ENCODE measurements at regions not wholly inside any gene's neighbourhood (a gene's known extent, or its start where the extent isn't known, plus 50 kb on each side); places are given as distances from the start of the nearest gene placed in this dataset.

DNA sequence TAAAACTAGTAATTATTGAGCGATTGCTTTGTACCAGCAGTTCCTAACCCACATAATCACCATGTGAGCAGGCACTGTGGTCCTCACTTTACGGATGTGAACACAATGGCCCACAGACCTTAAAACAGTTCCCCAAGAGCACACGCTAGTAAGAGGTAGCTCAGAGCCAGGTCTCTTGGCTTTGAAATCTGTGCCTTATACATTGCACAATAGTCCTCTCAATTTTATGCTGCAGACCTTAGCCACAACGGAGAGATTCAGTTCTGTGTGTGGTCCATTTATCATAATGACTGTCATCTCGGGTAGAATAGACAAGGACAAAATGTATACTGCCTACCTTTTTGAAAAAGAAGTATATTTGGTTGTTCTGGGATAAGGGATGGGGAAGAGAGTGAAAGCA is 289.0 kb upstream of the ANKRD55 start:
- no peak for DNase-seq (ENCODE audit: low read depth in 4 of 4, low spot score in 1 of 4)

DNA sequence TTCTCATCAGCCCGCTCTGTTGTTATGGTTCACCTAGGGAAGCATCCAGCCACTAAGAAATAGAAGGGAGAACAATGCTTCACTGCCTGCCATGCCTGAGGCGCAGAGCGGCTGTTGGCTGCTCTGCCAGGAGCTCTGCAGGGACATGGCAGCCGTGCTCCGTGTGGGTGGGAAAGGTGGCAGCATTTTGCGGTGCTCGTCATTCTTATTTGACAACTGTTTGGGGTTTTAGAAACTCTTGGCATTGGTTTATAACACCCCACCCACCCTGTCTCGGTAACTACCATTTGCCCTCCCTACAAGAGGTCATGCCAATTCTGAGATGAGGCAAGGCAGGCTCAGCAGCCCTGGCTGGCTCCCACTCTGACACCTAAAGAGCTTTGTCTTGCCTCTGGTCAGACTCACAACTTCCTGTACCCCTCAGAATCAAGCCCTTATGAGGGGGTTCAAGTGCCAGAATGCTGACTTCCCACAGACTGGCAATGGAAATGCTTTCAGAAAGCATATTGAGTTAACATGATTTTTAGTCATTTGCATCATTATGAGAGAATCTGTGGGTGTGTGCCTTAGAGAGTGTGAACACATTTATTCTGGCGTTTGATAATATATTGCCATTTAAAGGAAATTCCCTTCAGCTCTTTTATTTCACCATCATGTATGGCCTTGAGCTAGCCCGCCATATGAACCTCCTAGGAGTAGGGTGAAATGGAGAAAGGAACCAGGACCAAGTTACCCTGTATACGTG is 288.0 kb upstream of the ANKRD55 start:
- no peak for DNase-seq (ENCODE audit: low read depth in 4 of 4, low spot score in 1 of 4)

DNA sequence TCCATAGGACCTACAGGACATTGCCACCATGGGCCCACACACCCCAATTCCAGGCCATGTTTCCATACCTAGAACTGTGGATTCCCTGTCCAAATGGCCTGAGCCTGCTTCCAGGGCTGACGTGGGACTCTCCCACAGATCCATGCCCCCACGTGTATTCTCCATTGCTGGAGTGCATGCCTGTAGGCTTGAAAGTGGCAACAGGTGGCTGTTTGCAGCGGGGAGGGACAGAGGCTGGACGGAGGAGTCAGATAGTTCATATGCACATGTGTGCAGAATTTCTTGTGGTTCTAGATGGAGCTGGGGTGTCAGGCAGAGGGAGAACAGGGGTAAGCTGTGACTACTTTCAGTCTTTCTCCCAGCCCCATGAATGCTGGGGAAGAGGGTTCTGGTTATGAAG is 285.7 kb upstream of the ANKRD55 start:
- DNase-seq (ENCODE audit: low read depth in 4 of 4, low spot score in 1 of 4) = no peak

DNA sequence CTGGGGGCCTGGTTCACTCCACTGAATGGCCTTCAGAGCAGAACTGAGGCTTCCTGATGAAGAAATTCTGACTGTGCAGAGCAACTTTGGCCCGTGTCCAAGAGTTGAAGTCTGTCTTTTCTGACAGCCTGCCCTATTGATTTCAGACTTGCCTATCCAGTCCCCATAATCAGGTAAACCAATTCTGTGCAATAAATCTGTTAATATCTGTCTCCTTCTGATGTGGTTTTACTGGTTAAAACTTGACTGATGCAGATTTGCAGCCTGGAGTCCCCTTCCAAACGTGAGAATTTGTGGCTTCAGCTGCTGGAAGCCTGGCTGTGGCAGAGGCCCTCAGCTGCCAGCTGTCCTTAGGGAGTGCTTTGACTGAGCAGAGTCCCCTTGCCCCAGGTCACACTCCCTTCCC is 283.9 kb upstream of the ANKRD55 start:
- no peak for DNase-seq (ENCODE audit: low read depth in 4 of 4, low spot score in 1 of 4)

DNA sequence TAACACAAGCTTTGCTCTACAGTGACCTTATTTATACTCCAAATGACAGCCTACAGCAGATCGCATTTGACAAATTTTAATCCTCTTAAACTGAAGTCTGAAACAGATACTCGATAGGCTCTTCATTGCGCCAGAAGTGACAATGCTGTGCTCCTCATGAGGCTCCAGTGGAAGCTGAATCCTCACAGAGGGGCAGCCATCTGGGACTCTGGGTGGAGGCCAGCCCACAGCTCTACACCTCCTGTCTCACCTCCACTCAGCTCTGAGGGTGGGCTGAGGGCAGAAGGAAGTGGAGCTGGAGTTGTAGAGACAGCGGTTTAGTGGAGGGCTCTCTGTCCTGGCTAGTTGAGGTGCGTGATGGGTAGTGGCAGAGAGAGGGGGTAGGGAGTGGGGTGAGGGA is 283.3 kb upstream of the ANKRD55 start:
- no peak for DNase-seq (ENCODE audit: low read depth in 4 of 4, low spot score in 1 of 4)

DNA sequence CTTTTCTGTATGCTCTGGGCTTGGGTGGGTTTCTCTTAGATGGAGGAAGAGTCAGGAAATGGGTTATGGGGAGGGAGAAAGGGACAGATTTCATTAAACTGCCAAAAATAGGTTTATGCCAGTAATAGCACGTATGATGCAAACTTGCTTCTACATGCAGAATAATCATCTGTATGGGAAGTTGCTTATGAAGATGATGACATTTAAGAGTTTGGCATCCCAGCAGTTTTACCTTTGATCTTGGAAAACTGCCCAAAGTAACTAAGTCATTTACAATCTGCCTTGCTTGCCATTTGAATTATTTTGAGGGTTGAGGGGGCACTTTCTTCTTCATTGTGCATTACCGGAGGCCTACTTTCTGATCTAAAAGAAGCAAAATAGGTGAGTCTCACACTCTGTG is 282.9 kb upstream of the ANKRD55 start:
- DNase-seq (ENCODE audit: low read depth in 4 of 4, low spot score in 1 of 4) = no peak

DNA sequence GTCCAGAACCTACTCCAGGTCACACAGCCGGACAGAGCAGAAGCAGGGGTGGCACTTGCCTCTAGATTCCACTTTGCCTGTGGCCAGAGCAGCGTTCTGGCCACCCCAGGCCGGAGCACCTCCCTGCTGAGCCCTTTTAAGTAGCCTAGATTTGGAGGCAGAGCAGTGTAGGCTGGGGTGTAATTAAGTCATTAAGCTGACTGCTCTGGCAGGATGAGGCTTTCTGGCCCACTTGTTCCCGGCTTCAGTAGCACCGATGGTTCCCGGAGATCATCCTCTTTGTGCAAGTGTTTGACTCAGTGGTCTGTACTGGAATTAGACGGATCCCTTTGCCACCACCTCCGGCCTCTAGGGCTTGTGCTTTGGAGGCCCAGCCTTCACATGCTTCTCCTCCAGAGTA is 281.9 kb upstream of the ANKRD55 start:
- no peak for DNase-seq (ENCODE audit: low read depth in 4 of 4, low spot score in 1 of 4)

DNA sequence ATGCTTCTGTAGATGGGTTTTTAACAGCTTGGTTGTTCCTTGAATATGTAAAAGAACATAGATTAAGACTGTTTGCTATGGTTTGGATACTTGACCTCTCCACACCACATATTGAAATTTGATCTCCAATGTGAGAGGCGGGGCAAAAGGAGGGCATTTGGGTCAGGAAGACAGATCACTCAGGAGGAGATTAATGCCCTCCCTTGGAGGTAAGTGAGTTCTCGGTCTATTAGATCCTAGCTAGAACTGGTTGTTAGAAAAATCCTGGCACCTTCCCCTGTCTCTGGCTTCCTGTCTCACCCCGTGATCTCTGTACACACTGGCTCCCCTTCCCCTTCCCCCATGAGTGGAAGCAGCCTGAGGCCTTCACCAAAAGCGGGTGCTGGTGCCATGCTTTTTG is 281.1 kb upstream of the ANKRD55 start:
- no peak for DNase-seq (ENCODE audit: low read depth in 4 of 4, low spot score in 1 of 4)

DNA sequence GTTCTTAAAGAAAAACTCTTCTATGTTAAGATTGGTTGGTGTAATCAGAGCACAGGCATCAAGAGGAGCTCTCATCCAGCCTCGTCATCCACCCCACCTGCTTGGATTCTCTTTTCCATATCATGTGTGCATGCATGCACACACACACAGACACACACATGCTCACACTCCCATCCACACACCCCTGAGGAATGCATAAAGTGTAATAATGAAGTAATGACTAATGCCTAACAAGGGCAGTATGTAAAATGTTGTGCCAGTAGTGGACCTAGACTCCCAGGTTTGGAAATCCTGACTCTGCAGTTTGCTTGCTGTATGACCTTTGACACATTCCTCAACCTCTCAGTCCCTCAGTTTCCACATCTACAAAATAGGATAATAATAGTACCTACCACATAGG is 280.0 kb upstream of the ANKRD55 start:
- no peak for DNase-seq (ENCODE audit: low read depth in 4 of 4, low spot score in 1 of 4)

DNA sequence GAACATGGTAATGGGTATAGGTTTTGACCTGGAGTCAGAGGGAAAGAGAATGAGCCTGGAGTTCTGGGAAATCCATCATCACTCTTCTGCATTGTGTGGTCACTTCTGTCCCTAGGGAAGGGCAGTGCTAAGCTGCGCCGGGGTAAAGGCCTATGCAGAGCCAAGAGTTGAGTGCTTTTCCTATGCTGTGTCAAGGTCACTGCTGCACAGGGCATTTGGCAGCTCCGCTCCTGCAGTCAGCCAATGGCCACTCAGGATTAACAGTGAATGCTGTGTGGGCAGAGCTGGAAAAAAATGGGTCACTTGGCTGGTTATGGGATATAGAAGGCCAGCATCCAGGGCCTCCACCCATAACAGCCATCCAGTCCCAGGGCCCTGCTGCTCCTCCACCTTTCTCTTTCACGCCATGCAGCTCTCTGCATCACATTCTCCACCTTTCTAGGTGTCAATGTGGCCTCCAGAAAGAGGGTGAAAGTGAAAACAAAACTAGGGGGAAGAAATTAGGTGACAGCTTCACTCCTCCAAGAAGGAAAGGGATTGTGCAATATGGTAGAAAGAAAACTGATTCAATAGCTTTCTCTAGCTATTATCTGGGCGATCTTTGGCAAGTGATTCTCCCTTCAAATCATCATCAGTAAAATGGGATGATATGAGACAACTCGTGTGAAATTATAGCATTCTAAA is 279.3 kb upstream of the ANKRD55 start:
- no peak for DNase-seq (ENCODE audit: low read depth in 4 of 4, low spot score in 1 of 4)

DNA sequence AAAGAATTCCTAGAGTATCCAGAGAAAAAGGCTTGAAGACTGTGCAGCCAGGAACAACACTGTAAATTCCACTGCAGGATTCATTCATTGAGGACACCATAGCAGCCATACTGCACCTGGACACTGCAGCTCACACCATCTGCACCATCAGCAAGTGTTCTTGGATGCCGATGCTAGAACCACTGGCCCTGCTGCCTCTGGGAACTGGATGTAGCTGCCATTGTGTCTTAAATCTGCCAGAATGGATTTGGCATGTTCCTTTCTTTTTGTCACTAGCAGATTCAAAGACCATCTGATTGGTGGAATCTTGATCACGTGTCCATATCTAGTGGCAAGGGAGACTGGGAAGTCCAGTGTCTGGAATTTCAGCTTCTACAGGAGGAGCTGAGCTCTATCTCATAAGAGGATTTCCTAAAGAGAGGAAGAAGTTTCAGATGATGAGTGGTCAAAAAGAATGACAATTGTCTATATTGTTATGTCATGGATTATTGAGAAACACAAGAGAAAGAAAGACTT is 278.3 kb upstream of the ANKRD55 start:
- no peak for DNase-seq (ENCODE audit: low read depth in 4 of 4, low spot score in 1 of 4)

DNA sequence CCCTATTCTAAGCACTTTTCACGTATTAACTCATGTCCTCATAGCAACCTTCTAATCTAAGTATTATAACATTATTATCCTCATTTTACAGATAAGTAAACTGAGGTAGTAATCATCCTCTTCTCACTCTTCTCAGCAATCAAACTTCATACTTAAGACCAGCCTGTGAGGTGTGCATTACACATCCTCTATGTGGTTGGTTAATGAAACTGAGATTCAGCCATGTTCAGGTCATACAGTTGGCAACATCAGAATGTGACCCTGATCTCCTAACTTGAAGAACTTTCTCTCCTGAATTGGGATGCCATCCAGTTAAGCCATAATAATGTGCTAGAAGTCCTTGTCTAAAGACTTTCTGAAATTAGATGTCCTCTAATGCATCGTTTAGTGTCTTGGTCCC is 275.1 kb upstream of the ANKRD55 start:
- DNase-seq (ENCODE audit: low read depth in 4 of 4, low spot score in 1 of 4) = no peak

DNA sequence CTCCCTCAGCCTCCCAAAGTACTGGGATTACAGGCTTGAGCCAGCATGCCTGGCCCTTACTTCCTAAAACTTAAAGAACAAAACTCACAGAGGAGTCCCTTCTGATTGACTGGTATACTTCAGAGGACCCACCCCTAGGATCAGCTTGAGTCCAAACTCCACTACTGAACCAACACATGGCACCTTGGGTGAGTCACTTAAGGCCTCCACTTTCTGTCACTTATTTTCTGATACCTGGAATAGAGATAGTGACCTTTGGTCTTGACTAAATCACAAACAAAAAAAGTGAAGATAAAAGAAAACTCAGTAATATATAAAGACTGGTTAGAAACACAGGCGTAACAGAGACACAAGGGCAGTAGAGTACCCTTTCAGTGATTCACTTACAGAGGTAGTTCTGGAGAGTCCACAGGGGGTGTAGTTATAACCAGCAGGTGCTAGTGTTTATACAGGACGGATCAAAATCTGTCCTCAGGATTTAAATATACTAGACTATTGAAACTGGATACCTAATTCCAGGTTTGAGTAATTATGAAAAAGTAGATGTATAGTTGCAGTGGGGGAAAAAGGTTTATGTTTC is 274.3 kb upstream of the ANKRD55 start:
- DNase-seq (ENCODE audit: low read depth in 4 of 4, low spot score in 1 of 4) = no peak

DNA sequence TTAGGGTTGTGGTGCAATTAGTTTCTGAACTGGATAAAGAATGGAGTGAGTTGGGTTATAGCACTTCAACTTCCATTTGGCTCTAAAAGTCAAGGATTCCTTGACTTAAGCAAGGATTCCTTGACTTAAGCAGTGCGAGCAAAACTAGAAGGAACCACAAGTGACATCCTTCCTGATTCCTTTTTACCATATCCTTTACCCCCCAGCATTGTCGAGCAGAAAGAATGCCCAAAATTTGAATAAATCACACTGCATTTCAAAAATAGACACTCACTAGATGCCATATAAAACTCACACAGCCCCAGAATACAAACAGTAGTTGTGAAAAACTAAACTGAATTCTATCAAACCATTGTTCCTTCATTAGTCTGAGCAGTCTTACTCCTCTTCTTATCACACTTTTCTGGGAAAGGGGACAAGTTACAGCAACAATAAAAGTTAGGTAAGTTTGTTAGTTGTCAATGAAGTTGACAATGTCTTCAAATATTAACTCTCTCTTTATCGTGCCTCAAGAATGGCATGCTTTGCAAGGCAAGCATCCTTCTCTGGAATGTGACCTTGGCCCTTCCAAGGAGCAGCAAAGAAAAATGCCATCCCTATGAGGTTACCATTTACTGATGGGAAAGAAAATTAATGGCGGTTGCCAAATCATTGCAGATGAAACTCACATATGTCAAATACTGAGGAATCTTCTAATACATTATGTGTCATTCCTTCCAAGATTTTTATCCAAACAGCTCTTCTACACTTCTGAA is 273.3 kb upstream of the ANKRD55 start:
- DNase-seq (ENCODE audit: low read depth in 4 of 4, low spot score in 1 of 4) = no peak

DNA sequence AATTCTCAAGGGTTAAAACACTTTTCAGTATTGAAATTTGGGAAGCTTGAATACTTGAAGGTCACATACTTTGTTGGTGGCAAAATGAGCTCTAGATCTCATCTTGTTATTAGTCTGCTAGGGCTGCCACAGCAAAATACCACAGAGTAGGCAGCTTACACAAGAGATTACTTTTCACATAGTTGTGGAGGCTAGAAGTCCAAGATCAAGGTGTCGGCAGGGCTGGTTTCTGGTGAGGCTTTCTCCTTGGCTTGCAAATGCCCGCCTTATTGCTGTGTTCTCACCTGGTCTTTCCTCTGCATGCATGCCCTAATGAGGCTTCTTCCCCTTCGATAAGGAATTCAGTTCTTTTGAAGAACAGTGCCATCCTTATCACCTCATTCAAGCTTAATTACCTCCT is 270.8 kb upstream of the ANKRD55 start:
- DNase-seq (ENCODE audit: low read depth in 4 of 4, low spot score in 1 of 4) = no peak

DNA sequence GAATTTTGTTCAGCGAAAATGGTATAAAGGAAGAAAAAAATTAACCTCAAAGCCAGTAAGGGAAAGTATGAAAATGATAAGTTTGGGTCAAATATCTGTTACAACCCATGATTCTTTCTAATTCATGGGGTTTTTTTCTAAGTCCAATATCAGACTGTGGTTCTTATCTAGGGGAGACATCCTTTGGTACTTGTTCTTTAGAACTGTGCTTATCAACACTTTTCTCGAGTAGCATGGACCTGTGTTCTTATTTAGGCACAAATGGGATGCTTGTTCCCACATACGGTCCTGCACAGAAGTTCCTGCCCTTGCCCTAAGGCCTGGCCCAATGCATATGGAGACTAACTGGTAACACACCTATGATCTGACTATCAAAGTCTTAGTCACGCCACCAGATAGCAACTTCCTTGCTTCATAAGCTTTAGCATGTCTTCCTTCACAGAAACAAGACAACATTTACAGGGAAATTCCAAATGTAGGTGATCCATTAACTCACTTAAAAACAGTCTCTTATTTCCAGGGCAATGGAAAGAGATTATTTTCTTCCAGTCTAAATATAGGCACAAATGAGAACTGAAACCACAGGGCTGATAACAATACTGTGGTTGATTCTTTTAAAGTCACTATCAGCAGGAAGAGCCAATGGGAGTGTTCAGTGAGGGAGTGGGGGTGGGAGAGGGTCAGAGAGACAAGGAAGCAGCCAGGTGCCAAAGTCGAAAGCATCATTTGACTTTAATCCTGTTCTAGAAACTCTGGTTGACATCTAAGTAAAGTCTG is 268.8 kb upstream of the ANKRD55 start:
- no peak for DNase-seq (ENCODE audit: low read depth in 4 of 4, low spot score in 1 of 4)

DNA sequence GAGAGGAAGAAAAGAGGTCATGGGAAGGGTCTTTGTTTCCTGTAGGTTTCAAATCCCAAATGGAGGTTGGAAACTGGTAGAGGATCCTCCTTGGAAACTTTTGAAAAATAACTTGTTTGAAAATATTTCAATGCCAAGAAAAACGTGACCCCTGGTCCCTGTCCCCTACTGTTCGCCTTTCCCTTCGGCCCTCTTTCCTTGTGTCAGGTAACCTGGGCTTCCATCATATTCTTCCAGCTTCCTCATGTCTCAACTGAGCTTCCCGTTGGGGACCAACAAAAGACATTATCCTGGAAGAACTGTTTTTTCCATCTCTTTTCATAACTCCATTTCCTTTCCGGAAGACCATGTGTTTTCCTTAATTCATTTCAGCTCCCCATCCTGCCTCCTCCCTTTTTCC is 266.8 kb upstream of the ANKRD55 start:
- no peak for DNase-seq (ENCODE audit: low read depth in 4 of 4, low spot score in 1 of 4)

DNA sequence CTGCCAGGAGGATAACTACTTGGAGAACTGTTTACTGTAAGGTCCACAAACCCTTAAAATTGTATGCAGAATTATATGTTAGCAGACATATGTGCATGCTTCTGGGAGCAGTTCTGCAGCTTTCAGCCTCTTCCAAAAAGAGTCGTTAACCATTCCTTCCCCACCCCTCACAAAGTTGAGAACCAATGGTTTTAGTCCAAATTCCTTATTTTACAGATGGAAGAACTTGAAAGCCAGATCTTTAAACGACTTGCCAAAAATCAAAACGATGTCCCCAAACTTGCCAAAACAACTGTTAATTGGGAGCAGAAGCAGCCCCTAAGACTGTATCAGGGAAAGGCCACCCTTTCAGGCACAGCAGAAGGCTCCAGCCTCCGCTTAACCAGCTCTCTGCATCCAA is 266.4 kb upstream of the ANKRD55 start:
- DNase-seq (ENCODE audit: low read depth in 4 of 4, low spot score in 1 of 4) = no peak

DNA sequence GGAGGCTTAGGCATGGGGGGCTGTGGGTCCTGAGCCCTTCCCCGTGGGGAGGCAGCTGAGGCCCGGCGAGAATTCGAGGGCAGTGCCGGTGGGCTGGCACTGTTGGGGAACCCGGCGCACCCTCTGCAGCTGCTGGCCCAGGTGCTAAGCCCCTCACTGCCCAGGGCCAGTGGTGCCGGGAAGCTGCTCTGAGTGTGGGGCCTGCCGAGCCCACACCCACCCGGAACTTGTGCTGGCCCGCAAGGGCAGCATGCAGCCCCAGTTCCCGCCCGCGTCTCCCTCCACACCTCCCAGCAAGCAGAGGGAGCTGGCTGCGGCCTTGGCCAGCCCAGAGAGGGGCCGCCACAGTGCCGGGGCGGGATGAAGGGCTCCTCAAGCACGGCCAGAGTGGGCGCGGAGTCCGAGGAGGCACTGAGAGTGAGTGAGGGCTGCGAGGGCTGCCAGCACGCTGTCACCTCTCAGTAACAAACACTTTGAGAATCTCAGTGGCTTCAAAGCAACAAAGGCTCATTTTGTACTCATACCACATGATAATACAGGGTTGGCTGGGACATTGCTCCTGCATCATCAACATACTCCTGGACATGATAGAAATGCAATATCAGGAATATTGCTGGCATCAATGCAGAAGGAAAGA is 265.7 kb upstream of the ANKRD55 start:
- no peak for DNase-seq (ENCODE audit: low read depth in 4 of 4, low spot score in 1 of 4)

DNA sequence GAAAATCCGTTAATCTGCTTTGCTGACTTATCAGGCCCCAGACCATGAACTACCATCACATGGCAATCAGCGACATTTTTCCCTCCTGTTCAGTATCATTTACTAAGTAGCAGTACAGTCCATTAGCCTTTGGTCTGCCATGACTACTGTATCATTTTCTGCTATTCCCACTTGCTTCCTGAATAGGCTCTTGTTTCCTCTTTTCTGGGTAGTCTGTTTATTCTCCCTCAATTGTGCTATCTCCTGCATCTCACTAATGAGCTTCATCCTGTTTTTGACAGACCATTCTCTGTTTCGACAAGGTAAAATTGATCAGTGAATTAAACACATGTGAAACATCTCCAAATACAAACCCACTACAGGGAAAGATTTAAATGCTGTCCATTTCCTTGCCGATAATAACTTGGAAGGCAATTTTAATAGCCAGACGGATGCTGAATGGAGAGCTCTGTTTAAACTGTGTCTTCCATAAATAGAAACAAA is 263.5 kb upstream of the ANKRD55 start:
- DNase-seq (ENCODE audit: low read depth in 4 of 4, low spot score in 1 of 4) = no peak

All from stimulated activated CD4-positive, alpha-beta T cell treated with anti-CD3 and anti-CD28 coated beads, Interleukin-1b, Interleukin-23, amount 100 ng/mL, for 24 hours (primary cell).